HepG2 (cell line): ENCODE measurements at regions not wholly inside any gene's neighbourhood (a gene's known extent, or its start where the extent isn't known, plus 50 kb on each side); places are given as distances from the start of the nearest gene placed in this dataset.

Experiments
- ATAC-seq: fragments of 200-7000 bp; cut with Tn5 transposase; 3 replicates; pipeline ENCODE4 v1.9.1; 2020; ENCODE audit warnings: mild to moderate bottlenecking, moderate library complexity
- BruUV-seq: library from RNA; stranded (reverse); fragments of 400-500 nt; replicated peaks from 2 replicates; lab custom pipeline; 2021; lab: Mats Ljungman, UMichigan
- CTCF ChIA-PET: fragments of 300-600 bp; formaldehyde crosslinking; extraction: SDS; loops from one replicate; lab custom pipeline; 2021; ENCODE audit warnings: low total read pairs, inconsistent platforms, low intra/inter-chr PET ratio; lab: Yijun Ruan, JAX
- POLR2A ChIA-PET: fragments of 350-600 bp; sonication (Branson Sonifier 250); formaldehyde crosslinking; loops from one replicate; lab custom pipeline; 2020; ENCODE audit warnings: antibody characterized with exemption, inconsistent platforms; lab: Yijun Ruan, JAX
- DNase-seq: peaks from one replicate; pipeline ENCODE4 v3.0.0-alpha.2; 2015; ENCODE audit warnings: low spot score
- FAIRE-seq: peaks from 3 replicates; lab custom pipeline; 2011; peaks lifted over from hg19 to GRCh38; lab: Jason Lieb, UNC
- H2AFZ ChIP-seq: one replicate; pipeline ENCODE4 v1.6.1; 2011; ENCODE audit warnings: low read length, inconsistent platforms
- H3K27ac ChIP-seq: fragments of 300-600 bp; 3 replicates; pipeline ENCODE4 v1.8.0; 2011; ENCODE audit warnings: mixed run types, mild to moderate bottlenecking, mixed read lengths, low read length, inconsistent platforms; ENCODE audit not compliant: insufficient read depth; ENCODE audit errors: extremely low read length
- H3K27me3 ChIP-seq, 2 experiments: fragments of 200-600 bp in 1 of 2; 2 replicates in 1 of 2; 3 replicates in 1 of 2; pipeline versions ENCODE4 v1.6.0 to v1.8.0; 2011; ENCODE audit warnings: low read length in 2 of 2, mild to moderate bottlenecking in 2 of 2, moderate library complexity in 2 of 2, inconsistent platforms in 1 of 2; ENCODE audit not compliant: insufficient read depth in 2 of 2, control insufficient read depth in 1 of 2
- H3K36me3 ChIP-seq, 2 experiments: fragments of 200-600 bp in 1 of 2; replicated peaks in 1 of 2; 2 replicates in 1 of 2; 3 replicates in 1 of 2; pipeline versions ENCODE4 v1.5.1 to v1.8.0; 2011; ENCODE audit warnings: low read length in 2 of 2, inconsistent platforms in 1 of 2; ENCODE audit not compliant: insufficient read depth in 2 of 2, control insufficient read depth in 1 of 2
- H3K4me1 ChIP-seq: 2 replicates; pipeline ENCODE4 v1.5.1; 2012; ENCODE audit warnings: low read length, inconsistent platforms; ENCODE audit not compliant: insufficient read depth
- H3K4me2 ChIP-seq: 2 replicates; pipeline ENCODE4 v1.6.0; 2011; ENCODE audit warnings: low read depth, low read length, inconsistent platforms
- H3K4me3 ChIP-seq, 3 experiments: fragments of 200-600 bp in 1 of 3; sonication (generic), shearing (Covaris generic) in 1 of 3; replicated peaks in 1 of 3; 2 replicates each; pipeline ENCODE4 v1.5.1; 2011 to 2016; ENCODE audit warnings: low read length in 3 of 3, inconsistent platforms in 2 of 3, low read depth in 2 of 3, mild to moderate bottlenecking in 2 of 3, control low read depth in 1 of 3, mixed read lengths in 1 of 3; ENCODE audit not compliant: insufficient read depth in 1 of 3
- H3K79me2 ChIP-seq: one replicate; pipeline ENCODE4 v1.6.1; 2011; ENCODE audit warnings: low read length, inconsistent platforms; ENCODE audit not compliant: insufficient read depth
- H3K9ac ChIP-seq: 2 replicates; pipeline ENCODE4 v1.6.0; 2011; ENCODE audit warnings: mild to moderate bottlenecking, low read depth, low read length, inconsistent platforms; ENCODE audit not compliant: insufficient read depth
- H3K9me3 ChIP-seq: 2 replicates; pipeline ENCODE4 v1.5.1; 2012; ENCODE audit warnings: mild to moderate bottlenecking, low read length
- H4K20me1 ChIP-seq: 2 replicates; pipeline ENCODE4 v1.6.0; 2011; ENCODE audit warnings: inconsistent platforms, mild to moderate bottlenecking, low read length, moderate library complexity; ENCODE audit not compliant: insufficient read depth
- CBX1 ChIP-seq: IDR thresholded peaks from one replicate; pipeline ENCODE4 v1.6.1; 2016; ENCODE audit warnings: antibody characterized with exemption, low read depth
- HMG20B ChIP-seq: conservative IDR thresholded peaks from 2 replicates; pipeline ENCODE4 v1.6.1; 2016; ENCODE audit warnings: missing genetic modification reagents, missing compliant biosample characterization
- MBNL3 ChIP-seq: fragments of 250-450 bp; sonication (Bioruptor Pico); conservative IDR thresholded peaks from 2 replicates; pipeline ENCODE4 v1.8.0; 2022; ENCODE audit warnings: mild to moderate bottlenecking, inconsistent platforms
- RELA ChIP-seq: sonication (generic); formaldehyde crosslinking; IDR thresholded peaks from 2 replicates; pipeline ENCODE4 v1.4.0; 2020; ENCODE audit warnings: missing genetic modification reagents
- SIN3A ChIP-seq: IDR thresholded peaks from 2 replicates; pipeline ENCODE4 v1.6.1; 2011; ENCODE audit warnings: low read depth, mild to moderate bottlenecking, control low read depth, low read length, borderline replicate concordance
- SNAI1 ChIP-seq: sonication (generic); formaldehyde crosslinking; IDR thresholded peaks from 2 replicates; pipeline ENCODE4 v1.5.0; 2020; ENCODE audit warnings: mild to moderate bottlenecking, missing genetic modification reagents, borderline replicate concordance
- ZNF430 ChIP-seq: sonication (generic); formaldehyde crosslinking; IDR thresholded peaks from 2 replicates; pipeline ENCODE4 v1.9.0; 2021; ENCODE audit warnings: mild to moderate bottlenecking, missing genetic modification reagents
- ZNF564 ChIP-seq: sonication (generic); formaldehyde crosslinking; IDR thresholded peaks from 2 replicates; pipeline ENCODE4 v1.8.1; 2023; ENCODE audit warnings: mild to moderate bottlenecking, missing genetic modification reagents
- ZNF737 ChIP-seq: sonication (generic); formaldehyde crosslinking; IDR thresholded peaks from 2 replicates; pipeline ENCODE4 v1.5.0; 2020; ENCODE audit warnings: missing genetic modification reagents, mild to moderate bottlenecking, borderline replicate concordance
- WGBS: methylation state at CpG from one replicate; pipeline ENCODE4 v1.1.6; 2017; ENCODE audit warnings: low lambda C conversion rate; 5-methylcytosine and 5-hydroxymethylcytosine counted together
- in situ Hi-C: cut with HindIII; loops from 2 replicates; pipeline ENCODE4 v1.10.0; 2017; ENCODE audit warnings: low pct_unique_long_range_greater_than_20kb; ENCODE audit not compliant: extremely low pct_ligation_motif_present
- intact Hi-C: fragments of 100-400 bp; cut with micrococcal nuclease; formaldehyde crosslinking; loops from one replicate; pipeline ENCODE4 v1.10.0; 2022; ENCODE audit not compliant: unreplicated experiment
- TF ChIP-seq, protein P1 (sequence below): sonication (generic); formaldehyde crosslinking; IDR thresholded peaks from 2 replicates; pipeline ENCODE4 v1.5.1; 2020; ENCODE audit warnings: missing genetic modification reagents, mild to moderate bottlenecking, borderline replicate concordance
- TF ChIP-seq, protein P2 (sequence below): sonication (generic); formaldehyde crosslinking; IDR thresholded peaks from 2 replicates; pipeline ENCODE4 v1.5.0; 2020; ENCODE audit warnings: mild to moderate bottlenecking, missing genetic modification reagents, borderline replicate concordance

DNA sequence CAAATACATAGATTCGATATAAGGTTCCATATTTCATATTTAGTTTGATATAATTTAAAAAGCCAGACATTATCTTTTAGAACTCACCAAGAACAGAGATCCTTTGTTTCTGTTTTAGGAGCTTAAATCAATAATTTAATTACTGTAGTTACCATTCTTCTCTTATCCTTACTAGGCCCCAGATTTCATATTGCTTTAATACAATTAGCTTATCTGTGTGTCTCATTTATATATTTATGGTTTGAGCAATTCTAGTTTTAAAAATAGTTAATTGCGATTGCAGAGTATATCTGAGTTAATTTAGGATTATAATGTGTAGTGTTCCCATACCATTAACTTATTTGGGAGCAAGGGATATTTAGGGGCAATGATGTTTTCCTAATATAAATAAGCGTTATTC is 558.8 kb upstream of the ZNF804A start:
- ChIA-PET POLR2A (no interaction called here), CTCF (no interaction called here)
- Histone ChIP-seq H3K36me3 (no peaks in the 10 kb centered on the region), H3K4me2 (no peak overlapping the region), H4K20me1 (no peaks in the 10 kb centered on the region), H3K4me1 (no peaks in the 10 kb centered on the region), H3K4me3 (no peak overlapping the region), H3K27ac (no peak overlapping the region), H3K27me3 (no peaks in the 10 kb centered on the region), H3K9ac (no peak overlapping the region), H2AFZ (no peak overlapping the region), H3K9me3 (no peaks in the 10 kb centered on the region), H3K79me2 (no peaks in the 10 kb centered on the region)
- WGBS, result under 1% methylated on average over 3 of the region's 3 CpGs
- intact Hi-C loops, result no loop called here
- FAIRE-seq (no peak), DNase-seq (no peak), ATAC-seq (no peak)
- no peak for TF ChIP-seq ZNF430 (CRISPR knock-in tag)
- TF ChIP-seq, protein P1, sequence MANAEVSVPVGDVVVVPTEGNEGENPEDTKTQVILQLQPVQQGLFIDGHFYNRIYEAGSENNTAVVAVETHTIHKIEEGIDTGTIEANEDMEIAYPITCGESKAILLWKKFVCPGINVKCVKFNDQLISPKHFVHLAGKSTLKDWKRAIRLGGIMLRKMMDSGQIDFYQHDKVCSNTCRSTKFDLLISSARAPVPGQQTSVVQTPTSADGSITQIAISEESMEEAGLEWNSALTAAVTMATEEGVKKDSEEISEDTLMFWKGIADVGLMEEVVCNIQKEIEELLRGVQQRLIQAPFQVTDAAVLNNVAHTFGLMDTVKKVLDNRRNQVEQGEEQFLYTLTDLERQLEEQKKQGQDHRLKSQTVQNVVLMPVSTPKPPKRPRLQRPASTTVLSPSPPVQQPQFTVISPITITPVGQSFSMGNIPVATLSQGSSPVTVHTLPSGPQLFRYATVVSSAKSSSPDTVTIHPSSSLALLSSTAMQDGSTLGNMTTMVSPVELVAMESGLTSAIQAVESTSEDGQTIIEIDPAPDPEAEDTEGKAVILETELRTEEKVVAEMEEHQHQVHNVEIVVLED, result no peak
- no peak for TF ChIP-seq ZNF737 (CRISPR knock-in tag)
- TF ChIP-seq HMG20B (CRISPR knock-in tag), result no peak
- TF ChIP-seq, protein P2, sequence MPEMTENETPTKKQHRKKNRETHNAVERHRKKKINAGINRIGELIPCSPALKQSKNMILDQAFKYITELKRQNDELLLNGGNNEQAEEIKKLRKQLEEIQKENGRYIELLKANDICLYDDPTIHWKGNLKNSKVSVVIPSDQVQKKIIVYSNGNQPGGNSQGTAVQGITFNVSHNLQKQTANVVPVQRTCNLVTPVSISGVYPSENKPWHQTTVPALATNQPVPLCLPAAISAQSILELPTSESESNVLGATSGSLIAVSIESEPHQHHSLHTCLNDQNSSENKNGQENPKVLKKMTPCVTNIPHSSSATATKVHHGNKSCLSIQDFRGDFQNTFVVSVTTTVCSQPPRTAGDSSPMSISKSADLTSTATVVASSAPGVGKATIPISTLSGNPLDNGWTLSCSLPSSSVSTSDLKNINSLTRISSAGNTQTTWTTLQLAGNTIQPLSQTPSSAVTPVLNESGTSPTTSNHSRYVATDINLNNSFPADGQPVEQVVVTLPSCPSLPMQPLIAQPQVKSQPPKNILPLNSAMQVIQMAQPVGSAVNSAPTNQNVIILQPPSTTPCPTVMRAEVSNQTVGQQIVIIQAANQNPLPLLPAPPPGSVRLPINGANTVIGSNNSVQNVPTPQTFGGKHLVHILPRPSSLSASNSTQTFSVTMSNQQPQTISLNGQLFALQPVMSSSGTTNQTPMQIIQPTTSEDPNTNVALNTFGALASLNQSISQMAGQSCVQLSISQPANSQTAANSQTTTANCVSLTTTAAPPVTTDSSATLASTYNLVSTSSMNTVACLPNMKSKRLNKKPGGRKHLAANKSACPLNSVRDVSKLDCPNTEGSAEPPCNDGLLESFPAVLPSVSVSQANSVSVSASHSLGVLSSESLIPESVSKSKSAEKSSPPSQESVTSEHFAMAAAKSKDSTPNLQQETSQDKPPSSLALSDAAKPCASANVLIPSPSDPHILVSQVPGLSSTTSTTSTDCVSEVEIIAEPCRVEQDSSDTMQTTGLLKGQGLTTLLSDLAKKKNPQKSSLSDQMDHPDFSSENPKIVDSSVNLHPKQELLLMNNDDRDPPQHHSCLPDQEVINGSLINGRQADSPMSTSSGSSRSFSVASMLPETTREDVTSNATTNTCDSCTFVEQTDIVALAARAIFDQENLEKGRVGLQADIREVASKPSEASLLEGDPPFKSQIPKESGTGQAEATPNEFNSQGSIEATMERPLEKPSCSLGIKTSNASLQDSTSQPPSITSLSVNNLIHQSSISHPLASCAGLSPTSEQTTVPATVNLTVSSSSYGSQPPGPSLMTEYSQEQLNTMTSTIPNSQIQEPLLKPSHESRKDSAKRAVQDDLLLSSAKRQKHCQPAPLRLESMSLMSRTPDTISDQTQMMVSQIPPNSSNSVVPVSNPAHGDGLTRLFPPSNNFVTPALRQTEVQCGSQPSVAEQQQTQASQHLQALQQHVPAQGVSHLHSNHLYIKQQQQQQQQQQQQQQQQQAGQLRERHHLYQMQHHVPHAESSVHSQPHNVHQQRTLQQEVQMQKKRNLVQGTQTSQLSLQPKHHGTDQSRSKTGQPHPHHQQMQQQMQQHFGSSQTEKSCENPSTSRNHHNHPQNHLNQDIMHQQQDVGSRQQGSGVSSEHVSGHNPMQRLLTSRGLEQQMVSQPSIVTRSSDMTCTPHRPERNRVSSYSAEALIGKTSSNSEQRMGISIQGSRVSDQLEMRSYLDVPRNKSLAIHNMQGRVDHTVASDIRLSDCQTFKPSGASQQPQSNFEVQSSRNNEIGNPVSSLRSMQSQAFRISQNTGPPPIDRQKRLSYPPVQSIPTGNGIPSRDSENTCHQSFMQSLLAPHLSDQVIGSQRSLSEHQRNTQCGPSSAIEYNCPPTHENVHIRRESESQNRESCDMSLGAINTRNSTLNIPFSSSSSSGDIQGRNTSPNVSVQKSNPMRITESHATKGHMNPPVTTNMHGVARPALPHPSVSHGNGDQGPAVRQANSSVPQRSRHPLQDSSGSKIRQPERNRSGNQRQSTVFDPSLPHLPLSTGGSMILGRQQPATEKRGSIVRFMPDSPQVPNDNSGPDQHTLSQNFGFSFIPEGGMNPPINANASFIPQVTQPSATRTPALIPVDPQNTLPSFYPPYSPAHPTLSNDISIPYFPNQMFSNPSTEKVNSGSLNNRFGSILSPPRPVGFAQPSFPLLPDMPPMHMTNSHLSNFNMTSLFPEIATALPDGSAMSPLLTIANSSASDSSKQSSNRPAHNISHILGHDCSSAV (CRISPR knock-in tag), result no peak
- no peak for TF ChIP-seq RELA
- no peak for TF ChIP-seq SNAI1 (CRISPR knock-in tag)
- no peak for TF ChIP-seq CBX1
- no peak for TF ChIP-seq SIN3A
- no peak for TF ChIP-seq MBNL3 (CRISPR knock-in tag)
- TF ChIP-seq ZNF564, result no peak
- in situ Hi-C loops, result no loop called here
- no TSS peak for BruUV-seq
